SU-DHL-6 (cell line): ENCODE measurements at regions not wholly inside any gene's neighbourhood (a gene's known extent, or its start where the extent isn't known, plus 50 kb on each side); places are given as distances from the start of the nearest gene placed in this dataset.
A peak's percentile ranks its signal among the peaks of the same experiment; 100 is the strongest.
"Not testable (repeated sequence)": the region's sequence is repeated elsewhere in the genome, so short reads cannot be mapped to it uniquely, and the experiment has no call there.

Experiments used
- H2AFZ ChIP-seq: fragments of 200-600 bp; sonication (generic); 2 replicates; pipeline ENCODE4 v1.6.1; 2014; ENCODE audit warnings: low read depth, mild to moderate bottlenecking, moderate library complexity, mixed read lengths, antibody characterized with exemption, low read length; ENCODE audit not compliant: severe bottlenecking
- H3F3A ChIP-seq: fragments of 200-600 bp; shearing (Covaris generic); 2 replicates; pipeline ENCODE4 v1.6.0; 2016; ENCODE audit warnings: antibody characterized with exemption, mild to moderate bottlenecking; ENCODE audit not compliant: insufficient read depth
- H3K27ac ChIP-seq: fragments of 200-600 bp; sonication (generic); 2 replicates; pipeline ENCODE4 v1.5.1; 2016; ENCODE audit warnings: low read depth, mild to moderate bottlenecking, low read length, moderate library complexity, mixed read lengths
- H3K27me3 ChIP-seq: fragments of 200-600 bp; sonication (generic), shearing (Covaris generic); 2 replicates; pipeline ENCODE4 v1.6.0; 2014; ENCODE audit warnings: mild to moderate bottlenecking, low read length
- H3K36me3 ChIP-seq: fragments of 200-600 bp; sonication (generic); 2 replicates; pipeline ENCODE4 v1.6.1; 2014; ENCODE audit warnings: mild to moderate bottlenecking, low read length, mixed read lengths
- H3K4me2 ChIP-seq: fragments of 300-600, 200-600 bp; shearing (Covaris generic), sonication (generic); 2 replicates; pipeline ENCODE4 v1.6.0; 2014; ENCODE audit warnings: low read length, low read depth, mild to moderate bottlenecking; ENCODE audit not compliant: poor library complexity, severe bottlenecking
- H3K4me3 ChIP-seq: fragments of 200-600 bp; sonication (generic); 2 replicates; pipeline ENCODE4 v1.5.1; 2014; ENCODE audit warnings: antibody characterized with exemption, low read length, mild to moderate bottlenecking, mixed read lengths; ENCODE audit not compliant: insufficient read depth, poor library complexity, severe bottlenecking
- H3K79me2 ChIP-seq: fragments of 200-600 bp; sonication (generic); 2 replicates; pipeline ENCODE4 v1.6.1; 2014; ENCODE audit warnings: mild to moderate bottlenecking, low read length, moderate library complexity; ENCODE audit not compliant: insufficient read depth
- H3K9ac ChIP-seq: fragments of 200-600 bp; sonication (generic); 2 replicates; pipeline ENCODE4 v1.7.0; 2014; ENCODE audit warnings: mild to moderate bottlenecking, low read length
- H3K9me2 ChIP-seq: fragments of 200-600 bp; sonication (generic); replicated peaks from 2 replicates; pipeline ENCODE4 v1.6.1; 2014; ENCODE audit warnings: low read length; ENCODE audit not compliant: insufficient read depth
- H3K9me3 ChIP-seq: fragments of 200-600 bp; sonication (generic); 2 replicates; pipeline ENCODE4 v1.6.1; 2014; ENCODE audit warnings: low read length, mixed read lengths; ENCODE audit not compliant: insufficient read depth
- H4K20me1 ChIP-seq: fragments of 200-600 bp; sonication (generic); 2 replicates; pipeline ENCODE4 v1.6.1; 2014; ENCODE audit warnings: low read depth, mild to moderate bottlenecking, antibody characterized with exemption, low read length, moderate library complexity, mixed read lengths
- CTCF ChIP-seq: fragments of 200-600 bp; sonication (generic); IDR thresholded peaks from one replicate; pipeline ENCODE4 v1.5.1; 2017; ENCODE audit warnings: antibody characterized with exemption, mild to moderate bottlenecking, low read length, moderate library complexity; ENCODE audit not compliant: insufficient read depth, poor library complexity, severe bottlenecking
- EZH2phosphoT487 ChIP-seq: fragments of 200-600 bp; sonication (generic), shearing (Covaris generic); conservative IDR thresholded peaks from 2 replicates; pipeline ENCODE4 v1.6.1; 2018; ENCODE audit warnings: mild to moderate bottlenecking, antibody characterized with exemption, low read length, moderate library complexity, mixed read lengths

GRCh38 chr6:27814665-27815424, 97.4 kb downstream of the OR2B2 start:
- H4K20me1 ChIP-seq = no peaks in the 10 kb centered on the region
- peak overlapping the region; percentile 70 for H3K9ac ChIP-seq
- peak overlapping the region; percentile 94 for H3K27ac ChIP-seq
- H3K36me3 ChIP-seq = no peaks in the 10 kb centered on the region
- no peaks in the 10 kb centered on the region for H3K27me3 ChIP-seq
- no peaks in the 10 kb centered on the region for H3K9me3 ChIP-seq
- no peak overlapping the region for H2AFZ ChIP-seq
- peak overlapping the region; percentile 17 for H3K4me3 ChIP-seq
- TF ChIP-seq CTCF (no peak), EZH2phosphoT487 (no peak)
- H3K4me2 ChIP-seq = peak overlapping the region; percentile 45
- H3F3A ChIP-seq = peaks cover 74% of the 10 kb centered on the region
- no peaks in the 10 kb centered on the region for H3K9me2 ChIP-seq
- H3K79me2 ChIP-seq = no peaks in the 10 kb centered on the region

GRCh38 chr6:27814415-27814664, 97.9 kb downstream of the OR2B2 start:
- not testable (repeated sequence) for H3K9me3 ChIP-seq, H2AFZ ChIP-seq, H3K4me3 ChIP-seq, H3K79me2 ChIP-seq, H3K27me3 ChIP-seq, H3K36me3 ChIP-seq, H3K9me2 ChIP-seq, H4K20me1 ChIP-seq
- Histone ChIP-seq H3K4me2 (peak overlapping the region; percentile 69), H3K27ac (peak overlapping the region; percentile 94), H3K9ac (peak overlapping the region; percentile 70), H3F3A (peaks cover 74% of the 10 kb centered on the region)

GRCh38 chr6:27812805-27813492, 99.2 kb downstream of the OR2B2 start:
- no peaks in the 10 kb centered on the region for H3K9me2 ChIP-seq
- peak overlapping the region; percentile 69 for H3K4me2 ChIP-seq
- TF ChIP-seq EZH2phosphoT487 = no peak
- no peak for TF ChIP-seq CTCF
- no peaks in the 10 kb centered on the region for H4K20me1 ChIP-seq
- peaks cover 82% of the 10 kb centered on the region for H3F3A ChIP-seq
- no peaks in the 10 kb centered on the region for H3K9me3 ChIP-seq
- H3K27ac ChIP-seq = peak overlapping the region; percentile 94
- H3K36me3 ChIP-seq = 0 out of 2 replicates have a peak, but pooled peaks cover 2% of the 10 kb centered on the region
- no peaks in the 10 kb centered on the region for H3K79me2 ChIP-seq
- H2AFZ ChIP-seq = no peak overlapping the region
- H3K27me3 ChIP-seq = no peaks in the 10 kb centered on the region
- peak overlapping the region; percentile 70 for H3K9ac ChIP-seq
- peak overlapping the region; percentile 32 for H3K4me3 ChIP-seq
